GM19372 (cell line): ENCODE measurements at regions not wholly inside any gene's neighbourhood (a gene's known extent, or its start where the extent isn't known, plus 50 kb on each side); places are given as distances from the start of the nearest gene placed in this dataset.
"Not testable (repeated sequence)": the region's sequence is repeated elsewhere in the genome, so short reads cannot be mapped to it uniquely, and the experiment has no call there.

ENCODE experiments used
- ATAC-seq: cut with Tn5 transposase; IDR thresholded peaks from one replicate; pipeline ENCODE4 v1.9.1; 2021; ENCODE audit warnings: mild to moderate bottlenecking, low read depth, moderate library complexity; ENCODE audit not compliant: unreplicated experiment

DNA sequence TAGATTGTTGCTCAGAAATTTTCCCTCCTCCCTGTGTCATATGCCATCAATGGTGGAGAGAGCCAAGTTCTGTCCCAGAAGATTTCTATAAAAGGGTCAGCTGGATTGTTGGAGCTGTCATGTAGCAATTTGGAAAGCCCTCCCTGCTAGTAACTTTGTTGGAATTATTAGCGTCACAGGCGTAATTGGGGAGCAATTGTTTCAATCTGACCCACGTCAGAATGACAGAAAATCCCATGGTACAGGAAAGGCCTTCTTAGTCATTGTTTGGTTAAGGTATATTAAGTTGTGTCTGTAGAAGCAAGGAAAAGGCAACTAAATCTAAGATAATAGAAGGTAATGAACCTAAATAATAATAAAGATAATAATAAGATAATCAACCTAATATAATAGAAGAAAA is 148.4 kb downstream of the PLK2 start:
- no peak for ATAC-seq

- not testable (repeated sequence) for ATAC-seq
Observed at GRCh38 chr5:58308384-58308783, 151.5 kb downstream of the PLK2 start.

DNA sequence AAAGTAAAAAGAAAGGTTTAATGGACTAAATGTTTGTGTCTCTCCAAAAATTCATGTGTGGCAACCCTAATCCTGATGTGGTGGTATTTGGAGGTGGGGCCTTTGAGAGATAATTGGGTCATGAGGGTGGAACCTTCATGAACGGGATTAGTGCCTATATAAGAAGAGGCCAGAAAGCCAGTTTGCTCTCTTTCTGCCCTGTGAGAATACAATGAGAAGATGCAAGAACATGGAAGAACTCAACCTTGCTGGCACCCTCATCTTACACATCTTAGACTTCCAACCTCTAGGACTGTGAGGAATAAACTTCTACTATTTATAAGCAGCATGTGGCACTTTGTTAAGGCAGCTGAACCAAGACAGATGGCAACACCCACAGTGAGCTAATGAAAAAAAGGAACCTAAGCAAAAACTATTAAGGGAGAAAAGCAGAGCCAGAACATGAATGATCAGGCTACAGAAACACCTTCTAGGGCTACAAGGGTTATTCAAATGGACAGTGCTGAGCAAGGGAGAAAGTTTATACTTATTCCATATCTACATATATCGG is 159.5 kb downstream of the PLK2 start:
- ATAC-seq: no peak

GRCh38 chr5:58299256-58299655 is 160.6 kb downstream of the PLK2 start:
- no peak for ATAC-seq

- peak; percentile 75 for ATAC-seq
Observed at GRCh38 chr5:58294598-58295305, 165.1 kb downstream of the PLK2 start.

DNA sequence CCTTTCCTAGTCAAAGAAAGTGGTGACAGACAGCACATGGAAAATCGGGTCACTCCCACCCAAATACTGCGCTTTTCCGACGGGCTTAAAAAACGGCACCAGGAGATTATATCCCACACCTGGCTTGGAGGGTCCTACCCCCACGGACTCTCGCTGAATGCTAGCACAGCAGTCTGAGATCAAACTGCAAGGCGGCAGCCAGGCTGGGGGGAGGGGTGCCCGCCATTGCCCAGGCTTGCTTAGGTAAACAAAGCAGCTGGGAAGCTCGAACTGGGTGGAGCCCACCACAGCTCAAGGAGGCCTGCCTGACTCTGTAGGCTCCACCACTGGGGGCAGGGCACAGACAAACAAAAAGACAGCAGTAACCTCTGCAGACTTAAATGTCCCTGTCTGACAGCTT is 171.6 kb downstream of the PLK2 start:
- not testable (repeated sequence) for ATAC-seq

GRCh38 chr5:58286741-58287140 is 173.1 kb downstream of the PLK2 start:
- no peak for ATAC-seq

DNA sequence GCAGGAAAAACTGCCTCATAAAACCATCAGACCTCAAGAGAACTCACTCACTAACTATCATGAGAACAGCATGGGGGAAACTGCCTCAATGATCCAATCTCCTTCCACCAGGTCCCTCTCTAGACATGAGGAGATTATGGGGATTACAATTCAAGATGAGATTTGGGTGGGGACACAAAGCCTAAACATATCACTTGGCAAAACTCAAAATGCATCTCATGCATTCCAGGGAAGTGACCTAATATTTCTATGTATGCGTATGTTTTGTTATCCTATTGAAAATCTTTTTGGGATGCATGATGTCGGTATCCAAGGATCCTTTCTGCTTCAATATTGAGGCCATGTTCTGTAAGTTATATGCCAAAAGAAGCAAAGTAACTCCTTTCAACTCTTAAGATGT is 174.0 kb downstream of the PLK2 start:
- no peak for ATAC-seq

DNA sequence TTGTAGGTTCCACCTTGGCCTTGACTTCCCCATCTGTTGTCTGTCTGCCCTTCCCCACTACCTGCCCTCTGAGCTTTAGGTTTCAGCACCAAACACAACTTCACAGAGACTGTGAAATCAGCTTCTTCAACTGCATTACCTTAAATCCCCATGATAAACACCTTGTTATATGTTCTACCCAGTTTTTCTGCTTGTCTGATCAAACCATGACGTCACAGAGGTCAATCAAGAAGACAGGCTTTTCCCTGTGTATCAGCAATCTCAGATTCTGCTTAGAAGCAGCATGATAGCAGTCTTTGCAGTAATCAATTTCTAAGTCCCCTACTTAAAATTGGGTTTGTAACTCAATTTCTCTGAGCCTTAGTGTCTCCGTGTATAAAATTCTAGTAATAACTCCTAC is 175.0 kb downstream of the PLK2 start:
- ATAC-seq: no peak

DNA sequence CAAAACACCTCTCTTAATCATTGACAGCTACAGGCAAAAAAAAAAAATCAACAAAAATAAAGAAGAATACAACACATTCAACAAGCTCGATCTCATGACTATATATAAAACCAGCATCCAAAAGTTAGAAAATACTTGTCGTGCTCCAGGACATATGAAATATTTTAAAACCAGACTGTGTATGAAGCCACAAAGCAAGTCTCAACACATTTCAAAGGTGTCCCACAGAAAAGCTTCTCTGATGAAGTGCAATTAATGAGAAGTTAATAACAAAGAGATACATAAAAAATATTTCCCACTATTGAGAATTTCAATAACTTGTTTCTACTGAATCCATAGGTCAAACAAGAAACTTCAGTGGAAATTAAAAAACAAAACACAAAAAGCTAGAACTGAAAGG is 178.7 kb downstream of the PLK2 start:
- no peak for ATAC-seq

DNA sequence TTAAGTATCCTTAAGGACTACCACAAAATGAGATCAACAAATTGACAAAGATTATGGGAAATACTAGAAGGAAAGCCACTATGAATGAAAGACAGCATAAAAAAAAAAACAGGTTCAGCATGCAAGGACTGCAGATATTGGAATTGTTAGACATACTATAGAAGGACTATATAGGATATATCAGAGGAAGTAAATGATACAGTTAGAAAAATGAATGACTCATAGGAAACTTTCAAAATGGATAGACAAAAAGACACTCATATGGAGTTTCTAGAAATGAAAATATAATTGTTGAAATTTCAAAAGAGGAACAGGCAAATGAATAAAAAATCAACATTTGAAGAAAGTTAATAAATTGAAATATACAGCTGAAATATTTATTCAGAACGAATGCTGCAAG is 180.6 kb downstream of the PLK2 start:
- ATAC-seq: no peak

- ATAC-seq: no peak
Observed at GRCh38 chr5:58276431-58276830, 183.5 kb downstream of the PLK2 start.

- no peak for ATAC-seq
Observed at GRCh38 chr5:58275516-58275915, 184.4 kb downstream of the PLK2 start.

GRCh38 chr5:58274191-58274590 is 185.7 kb downstream of the PLK2 start:
- ATAC-seq: no peak

- no peak for ATAC-seq
Observed at GRCh38 chr5:58273711-58274110, 186.2 kb downstream of the PLK2 start.

GRCh38 chr5:58268268-58268667 is 191.6 kb downstream of the PLK2 start:
- no peak for ATAC-seq

- ATAC-seq: no peak
Observed at GRCh38 chr5:58266402-58266801, 193.5 kb downstream of the PLK2 start.

DNA sequence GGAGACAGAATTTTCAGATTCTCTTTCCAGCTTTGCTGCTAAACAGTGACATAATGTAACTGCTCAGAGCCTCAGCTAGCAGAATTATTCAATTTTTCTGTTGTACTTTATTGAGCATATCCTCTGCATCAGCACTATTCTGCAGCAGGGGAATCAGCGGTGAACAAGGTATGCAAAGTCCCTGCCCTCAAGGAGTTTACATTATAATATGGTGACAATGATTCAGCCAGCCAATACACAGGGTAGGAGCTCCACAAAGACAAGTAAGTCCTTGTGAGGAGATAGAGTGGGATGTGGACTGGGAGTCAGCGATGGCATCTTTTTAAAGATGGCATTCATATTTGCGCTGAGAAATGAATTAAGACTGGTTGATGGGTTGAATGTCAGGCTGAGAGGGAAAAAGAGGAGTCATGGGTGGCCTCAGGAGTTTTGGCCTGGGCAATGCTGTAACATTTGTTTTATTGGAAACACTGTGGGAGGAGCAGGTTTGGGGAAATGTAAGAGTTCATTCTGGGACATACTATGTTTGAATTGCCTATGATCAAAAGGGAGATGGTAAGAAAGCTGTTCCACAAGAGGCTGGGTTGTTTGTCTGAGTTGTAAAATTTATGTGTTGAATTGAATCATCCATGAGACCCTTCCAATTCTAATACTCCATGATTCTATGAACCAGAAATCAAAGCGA is 194.5 kb downstream of the PLK2 start:
- ATAC-seq: no peak

DNA sequence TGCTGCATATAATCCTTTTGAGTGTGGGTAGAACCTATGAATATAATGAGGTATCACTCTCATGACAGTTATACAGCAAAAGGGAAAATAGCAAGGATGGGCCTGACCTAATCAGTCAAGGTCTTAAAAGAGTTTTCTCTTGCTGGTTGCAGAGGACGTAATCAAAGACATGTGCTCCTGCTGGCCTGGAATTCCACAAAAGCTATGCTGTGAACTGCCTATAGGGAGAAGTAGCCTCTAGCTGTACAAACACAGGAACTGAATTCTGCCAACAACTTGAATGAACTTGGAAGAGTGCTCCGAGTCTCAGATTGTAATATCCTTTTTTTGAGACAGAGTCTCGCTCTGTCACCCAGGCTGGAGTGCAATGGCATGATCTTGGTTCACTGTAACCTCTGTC is 195.6 kb downstream of the PLK2 start:
- ATAC-seq: no peak

DNA sequence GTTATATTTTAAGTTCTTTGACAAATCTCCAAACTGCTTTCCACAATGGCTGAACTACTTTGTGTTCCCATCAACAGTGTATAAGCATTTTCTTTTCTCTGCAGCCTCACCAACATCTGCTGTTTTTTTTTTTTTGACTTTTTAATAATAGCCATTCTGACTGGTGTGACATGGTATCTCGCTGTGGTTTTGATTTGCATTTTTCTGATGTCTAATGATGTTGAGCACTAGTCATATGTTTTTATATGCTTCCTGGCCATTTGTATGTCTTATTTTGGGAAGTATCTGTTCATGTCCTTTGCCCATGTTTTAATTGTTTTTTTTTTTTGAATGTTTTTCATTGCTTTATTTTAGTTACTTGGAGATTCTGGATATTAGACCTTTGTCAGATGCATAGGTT is 196.6 kb downstream of the PLK2 start:
- no peak for ATAC-seq

DNA sequence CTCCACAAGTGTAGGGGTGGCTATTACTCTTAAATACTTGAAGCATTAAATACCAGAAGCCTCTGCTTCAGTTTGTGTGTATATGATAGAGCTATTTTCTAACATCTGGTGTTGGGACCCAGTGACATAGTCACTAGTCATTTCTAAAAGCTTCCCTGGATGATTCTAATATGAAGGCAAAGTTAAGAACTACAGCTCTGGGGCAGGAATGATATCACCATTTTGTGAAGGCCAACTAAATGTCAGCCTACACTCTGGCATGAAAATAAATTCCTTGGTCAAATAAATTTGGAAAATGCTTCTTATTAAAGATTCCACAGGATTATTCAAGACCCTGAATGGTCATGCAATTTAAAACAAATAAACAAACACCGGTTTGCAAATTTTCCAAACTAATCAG is 197.7 kb downstream of the PLK2 start:
- no peak for ATAC-seq

GRCh38 chr5:58261605-58262004 is 198.3 kb downstream of the PLK2 start:
- no peak for ATAC-seq
